Mesenchymal stem cell (in vitro differentiated cells and primary cell): ENCODE measurements at regions not wholly inside any gene's neighbourhood (a gene's known extent, or its start where the extent isn't known, plus 50 kb on each side); places are given as distances from the start of the nearest gene placed in this dataset.

Experiments
- DNase-seq: peaks from one replicate; pipeline ENCODE4 v3.0.0-alpha.2; 2013
- H2AFZ ChIP-seq: one replicate; pipeline ENCODE4 v1.6.1; 2013; ENCODE audit warnings: low read depth, mild to moderate bottlenecking, control low read depth, inconsistent platforms, low read length, moderate library complexity
- H2AK5ac ChIP-seq: 2 replicates; pipeline ENCODE4 v1.6.1; 2013; ENCODE audit warnings: low read length, moderate library complexity, mild to moderate bottlenecking, inconsistent platforms; ENCODE audit not compliant: severe bottlenecking
- H2BK120ac ChIP-seq: one replicate; pipeline ENCODE4 v1.6.1; 2013; ENCODE audit warnings: low read depth, mild to moderate bottlenecking, inconsistent platforms, low read length, moderate library complexity
- H2BK12ac ChIP-seq, 2 experiments: one replicate each; pipeline ENCODE4 v1.6.1; 2013; ENCODE audit warnings: inconsistent platforms in 2 of 2, low read length in 2 of 2, mild to moderate bottlenecking in 2 of 2, moderate library complexity in 2 of 2, control low read depth in 1 of 2
- H2BK15ac ChIP-seq: one replicate; pipeline ENCODE4 v1.6.1; 2013; ENCODE audit warnings: mild to moderate bottlenecking, low read depth, inconsistent platforms; ENCODE audit not compliant: poor library complexity, severe bottlenecking
- H2BK5ac ChIP-seq: 2 replicates; pipeline ENCODE4 v1.6.1; 2013; ENCODE audit warnings: low read depth, mild to moderate bottlenecking, low read length, control low read depth, inconsistent platforms; ENCODE audit not compliant: poor library complexity, severe bottlenecking
- H3K14ac ChIP-seq, 2 experiments: one replicate each; pipeline ENCODE4 v1.6.1; 2013; ENCODE audit warnings: inconsistent platforms in 2 of 2, low read length in 2 of 2, control low read depth in 1 of 2, mild to moderate bottlenecking in 1 of 2, moderate library complexity in 1 of 2
- H3K18ac ChIP-seq, 2 experiments: one replicate each; pipeline ENCODE4 v1.6.1; 2013; ENCODE audit warnings: inconsistent platforms in 2 of 2, low read length in 2 of 2, control low read depth in 1 of 2, low read depth in 1 of 2, mild to moderate bottlenecking in 1 of 2
- H3K23ac ChIP-seq, 2 experiments: one replicate each; pipeline ENCODE4 v1.6.1; 2013; ENCODE audit warnings: inconsistent platforms in 2 of 2, low read length in 2 of 2, mild to moderate bottlenecking in 2 of 2, moderate library complexity in 2 of 2, control low read depth in 1 of 2
- H3K27ac ChIP-seq: 2 replicates; pipeline ENCODE4 v1.5.1; 2013; ENCODE audit warnings: mild to moderate bottlenecking, moderate library complexity, low read length, control low read depth, inconsistent platforms; ENCODE audit not compliant: poor library complexity, severe bottlenecking
- H3K27me3 ChIP-seq, 2 experiments: 2 replicates each; pipeline versions ENCODE4 v1.6.1 to v1.7.0; 2013; ENCODE audit warnings: low read length in 2 of 2, mild to moderate bottlenecking in 2 of 2, moderate library complexity in 2 of 2, control low read depth in 1 of 2, inconsistent platforms in 1 of 2; ENCODE audit not compliant: control insufficient read depth in 1 of 2, insufficient read depth in 1 of 2
- H3K36me3 ChIP-seq, 2 experiments: 2 replicates each; pipeline versions ENCODE4 v1.6.1 to v1.7.0; 2013; ENCODE audit warnings: low read length in 2 of 2, control low read depth in 1 of 2, inconsistent platforms in 1 of 2, low read depth in 1 of 2, mild to moderate bottlenecking in 1 of 2; ENCODE audit not compliant: insufficient read depth in 2 of 2, control insufficient read depth in 1 of 2
- H3K4ac ChIP-seq, 2 experiments: one replicate each; pipeline ENCODE4 v1.6.1; 2013; ENCODE audit warnings: inconsistent platforms in 2 of 2, low read length in 2 of 2, mild to moderate bottlenecking in 2 of 2, moderate library complexity in 2 of 2, control low read depth in 1 of 2, low read depth in 1 of 2
- H3K4me1 ChIP-seq: 2 replicates; pipeline ENCODE4 v1.6.1; 2013; ENCODE audit warnings: low read depth, low read length, control low read depth; ENCODE audit not compliant: control insufficient read depth, insufficient read depth
- H3K4me2 ChIP-seq: 2 replicates; pipeline ENCODE4 v1.6.1; 2013; ENCODE audit warnings: low read length, mild to moderate bottlenecking, inconsistent platforms; ENCODE audit not compliant: poor library complexity, severe bottlenecking
- H3K4me3 ChIP-seq, 2 experiments: 2 replicates each; pipeline versions ENCODE4 v1.5.1 to v1.7.0; 2013; ENCODE audit warnings: low read length in 2 of 2, mild to moderate bottlenecking in 2 of 2, control low read depth in 1 of 2, low read depth in 1 of 2; ENCODE audit not compliant: insufficient read depth in 1 of 2
- H3K79me1 ChIP-seq: replicated peaks from 2 replicates; pipeline ENCODE4 v1.6.1; 2013; ENCODE audit warnings: mild to moderate bottlenecking, control low read depth, low read length, inconsistent platforms; ENCODE audit not compliant: poor library complexity, severe bottlenecking
- H3K9ac ChIP-seq: 2 replicates; pipeline ENCODE4 v1.7.0; 2013; ENCODE audit warnings: mild to moderate bottlenecking, low read length, moderate library complexity
- H3K9me3 ChIP-seq: 2 replicates; pipeline ENCODE4 v1.7.0; 2013; ENCODE audit warnings: mild to moderate bottlenecking, low read length; ENCODE audit not compliant: control insufficient read depth
- H4K8ac ChIP-seq: one replicate; pipeline ENCODE4 v1.6.1; 2013; ENCODE audit warnings: inconsistent platforms, mild to moderate bottlenecking, low read length, moderate library complexity
- H4K91ac ChIP-seq: one replicate; pipeline ENCODE4 v1.6.1; 2013; ENCODE audit warnings: mild to moderate bottlenecking, low read length, inconsistent platforms
- WGBS: methylation state at CpG from one replicate; pipeline ENCODE4 v1.1.7; 2013; ENCODE audit warnings: mixed read lengths; 5-methylcytosine and 5-hydroxymethylcytosine counted together

DNA sequence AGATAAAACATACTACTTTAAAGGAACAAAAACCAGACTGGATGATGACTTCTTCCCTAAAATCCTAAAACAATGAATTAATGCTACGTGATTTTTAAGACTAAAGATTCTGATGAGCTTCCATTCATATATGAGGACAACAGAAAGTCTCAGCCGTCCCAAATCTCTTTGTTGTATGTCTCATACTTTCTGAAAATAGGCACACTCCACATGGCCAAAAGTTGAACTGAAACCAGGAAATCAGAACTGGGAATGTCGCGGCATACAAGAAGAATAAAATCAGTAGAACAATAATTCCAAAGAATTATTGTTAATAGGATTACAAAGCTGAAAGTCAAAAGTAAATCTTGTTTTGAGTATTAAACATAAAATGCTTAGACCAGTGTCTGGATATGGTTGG, 195.4 kb upstream of the GHITM start:
- no peak overlapping the region for H2BK12ac ChIP-seq
- H3K9ac ChIP-seq: no peak overlapping the region
- no peak overlapping the region for H3K14ac ChIP-seq
- H2AK5ac ChIP-seq: no peak overlapping the region
- no peaks in the 10 kb centered on the region for H3K4me1 ChIP-seq
- H3K9me3 ChIP-seq: no peaks in the 10 kb centered on the region
- no peak overlapping the region for H4K8ac ChIP-seq
- H3K27ac ChIP-seq: no peak overlapping the region
- peaks cover 0 to 7% of the 10 kb centered on the region in 2 experiments for H3K27me3 ChIP-seq
- 79% methylated on average over 2 of the region's 4 CpGs for WGBS
- no peak for DNase-seq
- no peak overlapping the region for H2BK5ac ChIP-seq
- H3K36me3 ChIP-seq: no peaks in the 10 kb centered on the region
- H2BK120ac ChIP-seq: no peak overlapping the region
- no peak overlapping the region for H3K4me3 ChIP-seq
- H2AFZ ChIP-seq: no peak overlapping the region
- H3K4me2 ChIP-seq: no peak overlapping the region
- H3K79me1 ChIP-seq: no peaks in the 10 kb centered on the region
- no peak overlapping the region for H4K91ac ChIP-seq
- no peak overlapping the region for H3K23ac ChIP-seq
- no peak overlapping the region for H3K4ac ChIP-seq
- H2BK15ac ChIP-seq: no peak overlapping the region
- H3K18ac ChIP-seq: no peak overlapping the region

DNA sequence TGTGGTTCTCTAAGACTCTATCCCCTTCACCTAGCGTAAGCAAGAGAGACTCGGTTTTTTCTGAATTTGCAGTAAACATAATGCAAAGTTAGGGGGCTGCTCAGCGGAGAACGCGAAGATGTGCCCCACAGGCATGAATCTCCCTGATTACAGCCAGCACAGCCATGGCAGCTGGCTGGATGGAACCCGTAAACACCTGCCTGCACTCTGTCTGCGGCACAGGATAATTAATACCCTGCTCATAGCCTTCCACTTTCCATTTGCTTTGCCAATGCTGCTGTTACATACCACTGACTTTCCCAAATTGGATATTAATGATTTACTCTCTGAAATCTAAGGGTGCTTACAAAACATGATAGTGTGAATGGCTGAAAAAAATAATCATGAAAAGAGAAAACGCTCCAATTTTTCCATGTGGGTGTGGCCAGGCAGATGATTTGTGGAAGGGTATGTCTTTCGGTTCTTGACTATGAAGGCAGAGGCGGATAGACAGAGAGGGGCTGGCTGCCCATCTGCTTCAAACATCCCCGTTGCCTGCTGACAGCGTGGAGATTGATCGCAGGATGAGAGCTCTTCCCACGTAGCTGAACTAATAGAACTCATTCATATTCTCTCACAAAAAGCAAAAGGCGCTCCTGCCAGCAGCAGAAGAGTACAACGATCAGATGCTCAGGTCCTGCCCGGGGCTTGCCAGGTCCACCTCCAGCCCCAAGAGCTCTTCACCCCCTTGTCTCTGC, 193.2 kb upstream of the GHITM start:
- Histone ChIP-seq H3K27me3 (peaks cover 0 to 7% of the 10 kb centered on the region in 2 experiments), H4K8ac (no peak overlapping the region), H3K9ac (no peak overlapping the region), H2BK12ac (no peak overlapping the region), H3K79me1 (no peaks in the 10 kb centered on the region), H3K4me2 (no peak overlapping the region), H2BK15ac (no peak overlapping the region), H3K36me3 (no peaks in the 10 kb centered on the region), H2AFZ (no peak overlapping the region), H3K27ac (no peak overlapping the region), H2BK120ac (no peak overlapping the region), H2AK5ac (no peak overlapping the region), H3K4me1 (no peaks in the 10 kb centered on the region), H3K23ac (no peak overlapping the region), H3K4me3 (no peak overlapping the region), H3K4ac (no peak overlapping the region), H2BK5ac (no peak overlapping the region), H3K9me3 (no peaks in the 10 kb centered on the region), H3K14ac (no peak overlapping the region), H4K91ac (no peak overlapping the region), H3K18ac (no peak overlapping the region)
- DNase-seq: no peak
- 83% methylated on average over 17 of the region's 17 CpGs for WGBS

DNA sequence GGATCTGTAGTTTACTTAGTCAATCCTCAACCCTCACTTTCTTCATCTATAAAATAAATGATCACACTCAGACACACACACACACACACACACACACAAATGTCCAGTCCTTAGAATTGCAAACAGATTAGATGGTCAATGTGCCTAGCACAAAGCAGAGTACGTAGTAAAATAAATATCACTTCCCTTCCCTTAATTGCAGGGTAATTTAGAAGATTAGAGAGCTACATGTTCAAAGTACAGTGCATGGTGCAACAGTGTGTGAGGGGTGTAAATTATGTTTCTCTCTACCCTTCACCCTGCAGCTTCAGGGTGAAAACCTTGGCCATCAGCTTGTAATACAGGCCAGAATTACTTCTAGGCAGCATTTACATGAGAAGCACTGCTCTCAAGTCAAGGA, 187.0 kb upstream of the GHITM start:
- H3K4me2 ChIP-seq: no peak overlapping the region
- no peak overlapping the region for H4K91ac ChIP-seq
- no peak overlapping the region for H3K27ac ChIP-seq
- no CpG with 5 or more reads among the region's 1 CpG for WGBS
- no peak for DNase-seq
- H2AFZ ChIP-seq: no peak overlapping the region
- no peak overlapping the region for H3K14ac ChIP-seq
- no peak overlapping the region for H3K23ac ChIP-seq
- H3K9me3 ChIP-seq: no peaks in the 10 kb centered on the region
- no peak overlapping the region for H2BK15ac ChIP-seq
- no peaks in the 10 kb centered on the region for H3K4me1 ChIP-seq
- H3K79me1 ChIP-seq: no peaks in the 10 kb centered on the region
- H2BK5ac ChIP-seq: no peak overlapping the region
- H3K4ac ChIP-seq: no peak overlapping the region
- peaks cover 0 to 4% of the 10 kb centered on the region in 2 experiments for H3K27me3 ChIP-seq
- no peak overlapping the region for H2BK12ac ChIP-seq
- H3K4me3 ChIP-seq: no peak overlapping the region
- no peaks in the 10 kb centered on the region for H3K36me3 ChIP-seq
- no peak overlapping the region for H4K8ac ChIP-seq
- no peak overlapping the region for H2AK5ac ChIP-seq
- no peak overlapping the region for H3K18ac ChIP-seq
- H2BK120ac ChIP-seq: no peak overlapping the region
- no peak overlapping the region for H3K9ac ChIP-seq

DNA sequence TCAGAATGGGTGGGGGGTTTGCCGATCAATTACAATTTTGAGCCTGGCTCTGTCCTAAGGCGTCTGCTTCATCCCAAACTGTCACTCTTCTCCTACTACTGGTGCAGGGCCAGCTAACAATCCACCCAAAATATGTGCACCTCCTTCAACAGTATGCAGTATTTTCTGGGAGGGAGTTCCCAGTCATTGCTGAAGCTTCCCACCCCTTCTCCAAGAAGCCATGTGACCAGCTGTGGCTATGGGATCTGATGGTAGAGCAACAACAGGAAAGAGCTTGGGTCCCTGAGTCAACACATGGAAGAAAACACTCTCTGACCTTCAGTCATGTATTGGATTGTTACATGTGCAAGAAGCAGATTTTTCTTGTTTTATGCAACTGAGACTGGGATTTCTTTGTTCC, 185.7 kb upstream of the GHITM start:
- H3K36me3 ChIP-seq: no peaks in the 10 kb centered on the region
- H3K9ac ChIP-seq: no peak overlapping the region
- H2AFZ ChIP-seq: no peak overlapping the region
- no peak for DNase-seq
- H3K23ac ChIP-seq: no peak overlapping the region
- no peaks in the 10 kb centered on the region for H3K9me3 ChIP-seq
- no peak overlapping the region for H4K8ac ChIP-seq
- H2BK15ac ChIP-seq: no peak overlapping the region
- no peak overlapping the region for H3K4me3 ChIP-seq
- no peak overlapping the region for H2BK12ac ChIP-seq
- H3K18ac ChIP-seq: no peak overlapping the region
- H3K4me2 ChIP-seq: no peak overlapping the region
- peaks cover 0 to 4% of the 10 kb centered on the region in 2 experiments for H3K27me3 ChIP-seq
- no peak overlapping the region for H3K27ac ChIP-seq
- H3K4me1 ChIP-seq: no peaks in the 10 kb centered on the region
- H3K79me1 ChIP-seq: no peaks in the 10 kb centered on the region
- no peak overlapping the region for H3K14ac ChIP-seq
- 20% methylated on average over 1 of the region's 2 CpGs for WGBS
- no peak overlapping the region for H4K91ac ChIP-seq
- no peak overlapping the region for H2BK5ac ChIP-seq
- H3K4ac ChIP-seq: no peak overlapping the region
- no peak overlapping the region for H2BK120ac ChIP-seq
- H2AK5ac ChIP-seq: no peak overlapping the region
